NT2/D1 (cell line): ENCODE measurements at regions not wholly inside any gene's neighbourhood (a gene's known extent, or its start where the extent isn't known, plus 50 kb on each side); places are given as distances from the start of the nearest gene placed in this dataset.

Source experiments
- SUZ12 ChIP-seq: IDR thresholded peaks from 2 replicates; pipeline ENCODE4 v1.6.1; 2011; ENCODE audit not compliant: insufficient read length, insufficient read depth; ENCODE audit errors: extremely low read depth
- YY1 ChIP-seq: IDR thresholded peaks from 2 replicates; pipeline ENCODE4 v1.6.1; 2011; ENCODE audit not compliant: insufficient read length, insufficient read depth

- TF ChIP-seq SUZ12: no peak
- no peak for TF ChIP-seq YY1
These were observed 90.3 kb upstream of the MOCS2 start for GRCh38 chr5:53199882-53200281.
